IMR-90 (cell line): ENCODE measurements at regions not wholly inside any gene's neighbourhood (a gene's known extent, or its start where the extent isn't known, plus 50 kb on each side); places are given as distances from the start of the nearest gene placed in this dataset.

ENCODE experiments used
- ATAC-seq: fragments of 200-7000 bp; cut with Tn5 transposase; 2 replicates; pipeline ENCODE4 v1.9.1; 2020; ENCODE audit warnings: low read depth, mild to moderate bottlenecking, moderate library complexity
- BruUV-seq: library from RNA; stranded (reverse); fragments of 400-500 nt; replicated peaks from 2 replicates; lab custom pipeline; 2021; lab: Mats Ljungman, UMichigan
- CTCF ChIA-PET: fragments of 300-600 bp; formaldehyde crosslinking; extraction: SDS; loops from one replicate; lab custom pipeline; 2021; ENCODE audit warnings: antibody characterized with exemption; lab: Yijun Ruan, JAX
- POLR2A ChIA-PET: fragments of 300-600 bp; sonication (Branson Sonifier 250); formaldehyde crosslinking; loops from one replicate; lab custom pipeline; 2022; ENCODE audit warnings: antibody characterized with exemption; ENCODE audit not compliant: unreplicated experiment; lab: Charles Lee
- DNase-seq: peaks from one replicate; pipeline ENCODE4 v3.0.0; 2013
- H2AFZ ChIP-seq: replicated peaks from 2 replicates; pipeline ENCODE3; 2013; ENCODE audit warnings: low read length, mild to moderate bottlenecking; ENCODE audit not compliant: poor library complexity
- H2AK5ac ChIP-seq: 2 replicates; pipeline ENCODE4 v1.6.1; 2013; ENCODE audit warnings: low read depth, low read length, inconsistent platforms
- H2AK9ac ChIP-seq: replicated peaks from 2 replicates; pipeline ENCODE3; 2013; ENCODE audit warnings: mild to moderate bottlenecking, low read depth, low read length, moderate library complexity; ENCODE audit not compliant: poor library complexity
- H2BK120ac ChIP-seq: 2 replicates; pipeline ENCODE4 v1.6.1; 2013; ENCODE audit warnings: low read depth, low read length, inconsistent platforms
- H2BK15ac ChIP-seq: 3 replicates; pipeline ENCODE4 v1.6.1; 2013; ENCODE audit warnings: low read depth, low read length, inconsistent platforms
- H2BK20ac ChIP-seq: 2 replicates; pipeline ENCODE4 v1.6.1; 2013; ENCODE audit warnings: low read depth, mild to moderate bottlenecking, inconsistent platforms, low read length, moderate library complexity
- H2BK5ac ChIP-seq: 2 replicates; pipeline ENCODE4 v1.6.1; 2013; ENCODE audit warnings: mild to moderate bottlenecking, low read depth, low read length, inconsistent platforms; ENCODE audit not compliant: poor library complexity, severe bottlenecking
- H3K14ac ChIP-seq: replicated peaks from 2 replicates; pipeline ENCODE4 v1.6.1; 2013; ENCODE audit warnings: low read depth, low read length, inconsistent platforms
- H3K18ac ChIP-seq: 2 replicates; pipeline ENCODE4 v1.6.1; 2013; ENCODE audit warnings: low read depth, low read length, control low read depth
- H3K23ac ChIP-seq: 2 replicates; pipeline ENCODE4 v1.6.1; 2013; ENCODE audit warnings: low read depth, low read length, inconsistent platforms
- H3K27ac ChIP-seq: 2 replicates; pipeline ENCODE4 v1.5.1; 2013; ENCODE audit warnings: mild to moderate bottlenecking, control low read depth, low read length; ENCODE audit not compliant: insufficient read depth
- H3K27me3 ChIP-seq: 2 replicates; pipeline ENCODE4 v1.6.1; 2013; ENCODE audit warnings: low read length; ENCODE audit not compliant: control insufficient read depth, insufficient read depth
- H3K36me3 ChIP-seq: 2 replicates; pipeline ENCODE4 v1.6.1; 2013; ENCODE audit warnings: low read length, mixed read lengths; ENCODE audit not compliant: control insufficient read depth, insufficient read depth
- H3K4ac ChIP-seq: 2 replicates; pipeline ENCODE4 v1.6.1; 2013; ENCODE audit warnings: low read depth, low read length, inconsistent platforms
- H3K4me1 ChIP-seq: 2 replicates; pipeline ENCODE4 v1.6.1; 2013; ENCODE audit warnings: low read length, mixed read lengths; ENCODE audit not compliant: control insufficient read depth, insufficient read depth
- H3K4me2 ChIP-seq: 2 replicates; pipeline ENCODE4 v1.6.1; 2013; ENCODE audit warnings: low read depth, mild to moderate bottlenecking, control low read depth, low read length, moderate library complexity
- H3K4me3 ChIP-seq: 2 replicates; pipeline ENCODE4 v1.5.1; 2013; ENCODE audit warnings: low read depth, mild to moderate bottlenecking, control low read depth, low read length, moderate library complexity; ENCODE audit not compliant: insufficient read depth
- H3K56ac ChIP-seq: 2 replicates; pipeline ENCODE4 v1.6.1; 2013; ENCODE audit warnings: low read length, inconsistent platforms; ENCODE audit not compliant: insufficient read depth; ENCODE audit errors: extremely low read depth
- H3K79me1 ChIP-seq, 2 experiments: 2 replicates each; pipeline ENCODE4 v1.6.1; 2013; ENCODE audit warnings: low read length in 2 of 2, inconsistent platforms in 1 of 2, low read depth in 1 of 2
- H3K9ac ChIP-seq: 2 replicates; pipeline ENCODE4 v1.6.1; 2013; ENCODE audit warnings: low read depth, low read length, control low read depth
- H3K9me1 ChIP-seq: 2 replicates; pipeline ENCODE4 v1.6.1; 2013; ENCODE audit warnings: low read length, inconsistent platforms; ENCODE audit not compliant: insufficient read depth
- H3K9me3 ChIP-seq: 2 replicates; pipeline ENCODE4 v1.6.1; 2013; ENCODE audit warnings: low read length; ENCODE audit not compliant: control insufficient read depth, insufficient read depth
- H4K20me1 ChIP-seq: 2 replicates; pipeline ENCODE4 v1.6.1; 2013; ENCODE audit warnings: low read length, inconsistent platforms; ENCODE audit not compliant: insufficient read depth
- H4K5ac ChIP-seq: 2 replicates; pipeline ENCODE4 v1.6.1; 2013; ENCODE audit warnings: mild to moderate bottlenecking, low read depth, low read length, control low read depth
- H4K8ac ChIP-seq, 2 experiments: 2 replicates each; pipeline ENCODE4 v1.6.1; 2013; ENCODE audit warnings: low read depth in 2 of 2, low read length in 2 of 2, control low read depth in 1 of 2, inconsistent platforms in 1 of 2
- H4K91ac ChIP-seq: 2 replicates; pipeline ENCODE4 v1.6.1; 2013; ENCODE audit warnings: low read depth, low read length, inconsistent platforms; ENCODE audit not compliant: insufficient read depth
- BHLHE40 ChIP-seq: fragments of 150-350 bp; IDR thresholded peaks from 2 replicates; pipeline ENCODE4 v1.6.1; 2016; ENCODE audit warnings: mild to moderate bottlenecking, low read depth, low read length
- CEBPB ChIP-seq: IDR thresholded peaks from 2 replicates; pipeline ENCODE4 v1.6.1; 2012; ENCODE audit warnings: low read depth, low read length, improper control_type of control experiment
- CHD1 ChIP-seq: IDR thresholded peaks from 2 replicates; pipeline ENCODE4 v1.6.1; 2012; ENCODE audit warnings: low read depth, low read length, improper control_type of control experiment
- FOS ChIP-seq: fragments of 150-350 bp; IDR thresholded peaks from 2 replicates; pipeline ENCODE4 v1.6.1; 2016; ENCODE audit warnings: low read depth, low read length
- MAFK ChIP-seq: IDR thresholded peaks from 2 replicates; pipeline ENCODE4 v1.6.1; 2012; ENCODE audit warnings: low read depth, low read length, improper control_type of control experiment
- MAZ ChIP-seq: IDR thresholded peaks from 2 replicates; pipeline ENCODE4 v1.6.1; 2012; ENCODE audit warnings: low read depth, mild to moderate bottlenecking, low read length, improper control_type of control experiment, moderate library complexity, borderline replicate concordance
- MXI1 ChIP-seq: IDR thresholded peaks from 2 replicates; pipeline ENCODE4 v1.6.1; 2012; ENCODE audit warnings: low read depth, mild to moderate bottlenecking, low read length, moderate library complexity, borderline replicate concordance
- NFE2L2 ChIP-seq: fragments of 150-350 bp; IDR thresholded peaks from 2 replicates; pipeline ENCODE4 v1.6.1; 2016; ENCODE audit warnings: low read depth, mild to moderate bottlenecking, low read length
- POLR2A ChIP-seq: IDR thresholded peaks from 2 replicates; pipeline ENCODE4 v1.6.1; 2012; ENCODE audit warnings: mild to moderate bottlenecking, low read depth, low read length
- RAD21 ChIP-seq: IDR thresholded peaks from 2 replicates; pipeline ENCODE4 v1.6.1; 2012; ENCODE audit warnings: low read length, improper control_type of control experiment
- RCOR1 ChIP-seq: IDR thresholded peaks from 2 replicates; pipeline ENCODE4 v1.6.1; 2012; ENCODE audit warnings: mild to moderate bottlenecking, low read length, improper control_type of control experiment; ENCODE audit not compliant: insufficient replicate concordance
- RFX5 ChIP-seq: IDR thresholded peaks from 2 replicates; pipeline ENCODE4 v1.8.0; 2012; ENCODE audit warnings: low read depth, mild to moderate bottlenecking, low read length, moderate library complexity
- SMC3 ChIP-seq: fragments of 150-350 bp; IDR thresholded peaks from 2 replicates; pipeline ENCODE4 v1.6.1; 2016; ENCODE audit warnings: low read depth, mild to moderate bottlenecking, antibody characterized with exemption, low read length, moderate library complexity
- WGBS, 2 experiments: methylation state at CpG; one replicate each; pipeline versions ENCODE4 v1.1.5 to v1.1.7; 2013; ENCODE audit warnings: missing lambda C conversion rate in 2 of 2; ENCODE audit not compliant: insufficient read length in 1 of 2; ENCODE audit errors: extremely low coverage in 2 of 2; 5-methylcytosine and 5-hydroxymethylcytosine counted together
- dilution Hi-C: fragments of 300-500 bp; cut with HindIII; formaldehyde crosslinking; loops from one replicate; pipeline ENCODE4 v1.14.3; 2018; ENCODE audit warnings: low sequenced_read_pairs; ENCODE audit not compliant: unreplicated experiment
- in situ Hi-C: fragments of 300-500 bp; cut with MboI; formaldehyde crosslinking; loops from 3 replicates; pipeline ENCODE4 v1.14.3; 2019; ENCODE audit warnings: low sequenced_read_pairs, inconsistent platforms, mixed read lengths
- intact Hi-C: fragments of 100-400 bp; cut with micrococcal nuclease; formaldehyde crosslinking; loops from 2 replicates; pipeline ENCODE4 v1.10.0; 2022
- TF ChIP-seq, protein P1 (sequence below): fragments of 150-350 bp; IDR thresholded peaks from 2 replicates; pipeline ENCODE4 v1.6.1; 2017; ENCODE audit warnings: mild to moderate bottlenecking, antibody characterized with exemption, low read length, low read depth
- TF ChIP-seq, protein P2 (sequence below): conservative IDR thresholded peaks from 2 replicates; pipeline ENCODE4 v1.5.1; 2012; ENCODE audit warnings: mild to moderate bottlenecking, low read depth, low read length, improper control_type of control experiment

DNA sequence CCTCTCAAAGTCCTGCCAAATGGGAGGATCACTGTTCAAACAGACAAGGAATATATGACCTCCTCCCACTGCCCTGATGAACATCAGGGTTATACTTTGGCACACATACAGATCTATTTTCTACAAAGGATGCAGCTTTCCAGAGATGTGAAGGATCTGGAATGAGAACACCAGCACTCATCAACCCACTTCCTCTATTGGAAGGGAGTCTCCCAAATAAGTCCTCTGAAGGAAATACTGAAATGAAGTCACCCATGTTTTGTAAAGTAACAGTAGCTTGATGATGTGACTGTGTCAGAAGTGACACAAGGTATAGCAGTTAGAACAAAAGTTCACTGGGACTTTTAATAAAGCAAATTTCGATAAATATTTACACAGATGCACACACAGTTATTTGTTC, 104.9 kb downstream of the OGFRL1 start:
- Histone ChIP-seq H4K20me1 (no peaks in the 10 kb centered on the region), H2BK120ac (peak overlapping the region; percentile 22; the same call in 1 of the 2 replicates), H3K4ac (peak overlapping the region; percentile 55; the same call in 1 of the 2 replicates), H2BK15ac (peak overlapping the region; percentile 52; the same call in 2 of the 3 replicates), H3K4me1 (peaks cover 24% of the 10 kb centered on the region), H4K8ac (peak overlapping the region; percentile 46 to 68; a peak in 3 of 4 replicates), H3K27me3 (no peaks in the 10 kb centered on the region), H3K9me3 (no peaks in the 10 kb centered on the region), H4K91ac (peak overlapping the region; percentile 2; the same call in 1 of the 2 replicates), H2BK5ac (peak overlapping the region; percentile 75), H2AK9ac (no peak overlapping the region), H2AFZ (no peak overlapping the region), H4K5ac (peak overlapping the region; percentile 78; the same call in 1 of the 2 replicates), H3K4me2 (peak overlapping the region; percentile 92; the same call in 1 of the 2 replicates), H3K36me3 (peaks cover 4% of the 10 kb centered on the region), H3K79me1 (peaks cover 38 to 59% of the 10 kb centered on the region in 2 experiments), H3K23ac (peak overlapping the region; percentile 67; the same call in 1 of the 2 replicates), H2AK5ac (peak overlapping the region; percentile 22), H3K9ac (peak overlapping the region; percentile 68; the same call in 1 of the 2 replicates), H3K18ac (peak overlapping the region; percentile 95; the same call in 1 of the 2 replicates), H3K14ac (peak overlapping the region; percentile 33), H3K56ac (peak overlapping the region; percentile 36; the same call in 1 of the 2 replicates), H3K4me3 (no peak overlapping the region), H2BK20ac (peak overlapping the region; percentile 87; the same call in 1 of the 2 replicates), H3K27ac (peak overlapping the region; percentile 66), H3K9me1 (peaks cover 17% of the 10 kb centered on the region)
- intact Hi-C loops (no loop called here), in situ Hi-C loops (loop anchor here (25.0 kb wide), 1 partner anchor 694 kb away; no protein-coding TSS in a partner anchor), dilution Hi-C loops (no loop called here)
- DNase-seq (peak; percentile 39), ATAC-seq (peak; percentile 56)
- no TSS peak for BruUV-seq
- WGBS, 2 experiments = no CpG with 5 or more reads among the region's 1 CpG
- POLR2A ChIA-PET = no interaction called here
- CTCF ChIA-PET = interaction anchor here (1.1 kb wide), 1 partner anchor 116 kb away, joined by 5 read pairs; no protein-coding TSS in a partner anchor
- TF ChIP-seq SMC3 (no peak), MAZ (no peak), POLR2A (no peak), BHLHE40 (no peak), RFX5 (no peak), NFE2L2 (no peak), CEBPB (no peak), MXI1 (no peak), MAFK (no peak), RAD21 (no peak), RCOR1 (no peak), FOS (no peak), CHD1 (no peak)
- TF ChIP-seq, protein P1, sequence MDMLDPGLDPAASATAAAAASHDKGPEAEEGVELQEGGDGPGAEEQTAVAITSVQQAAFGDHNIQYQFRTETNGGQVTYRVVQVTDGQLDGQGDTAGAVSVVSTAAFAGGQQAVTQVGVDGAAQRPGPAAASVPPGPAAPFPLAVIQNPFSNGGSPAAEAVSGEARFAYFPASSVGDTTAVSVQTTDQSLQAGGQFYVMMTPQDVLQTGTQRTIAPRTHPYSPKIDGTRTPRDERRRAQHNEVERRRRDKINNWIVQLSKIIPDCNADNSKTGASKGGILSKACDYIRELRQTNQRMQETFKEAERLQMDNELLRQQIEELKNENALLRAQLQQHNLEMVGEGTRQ = no peak
- TF ChIP-seq, protein P2, sequence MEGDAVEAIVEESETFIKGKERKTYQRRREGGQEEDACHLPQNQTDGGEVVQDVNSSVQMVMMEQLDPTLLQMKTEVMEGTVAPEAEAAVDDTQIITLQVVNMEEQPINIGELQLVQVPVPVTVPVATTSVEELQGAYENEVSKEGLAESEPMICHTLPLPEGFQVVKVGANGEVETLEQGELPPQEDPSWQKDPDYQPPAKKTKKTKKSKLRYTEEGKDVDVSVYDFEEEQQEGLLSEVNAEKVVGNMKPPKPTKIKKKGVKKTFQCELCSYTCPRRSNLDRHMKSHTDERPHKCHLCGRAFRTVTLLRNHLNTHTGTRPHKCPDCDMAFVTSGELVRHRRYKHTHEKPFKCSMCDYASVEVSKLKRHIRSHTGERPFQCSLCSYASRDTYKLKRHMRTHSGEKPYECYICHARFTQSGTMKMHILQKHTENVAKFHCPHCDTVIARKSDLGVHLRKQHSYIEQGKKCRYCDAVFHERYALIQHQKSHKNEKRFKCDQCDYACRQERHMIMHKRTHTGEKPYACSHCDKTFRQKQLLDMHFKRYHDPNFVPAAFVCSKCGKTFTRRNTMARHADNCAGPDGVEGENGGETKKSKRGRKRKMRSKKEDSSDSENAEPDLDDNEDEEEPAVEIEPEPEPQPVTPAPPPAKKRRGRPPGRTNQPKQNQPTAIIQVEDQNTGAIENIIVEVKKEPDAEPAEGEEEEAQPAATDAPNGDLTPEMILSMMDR = no peak
